Heart right ventricle (tissue), 16 donors: ENCODE measurements at regions not wholly inside any gene's neighbourhood (a gene's known extent, or its start where the extent isn't known, plus 50 kb on each side); places are given as distances from the start of the nearest gene placed in this dataset.

ENCODE experiments used
- ATAC-seq, 8 donors: fragments of 200-7000 bp; cut with Tn5 transposase; one replicate each; pipeline ENCODE4 v1.9.1; 2020; ENCODE audit warnings: mild to moderate bottlenecking in 8 of 8, moderate library complexity in 8 of 8, moderate number of reproducible peaks in 1 of 8
- DNase-seq, 2 donors: peaks; one replicate each; pipeline ENCODE4 v3.0.0-alpha.2; 2020
- H3K27ac ChIP-seq, 10 donors: fragments of 200-600 bp; sonication (generic) in 2 of 10; one replicate each; pipeline versions ENCODE4 v1.5.0 to v1.8.0; 2020 to 2022; ENCODE audit warnings: mild to moderate bottlenecking in 3 of 10
- H3K27me3 ChIP-seq, 7 donors: fragments of 200-600 bp; one replicate each; pipeline ENCODE4 v1.8.0; 2021 to 2022; ENCODE audit warnings: mild to moderate bottlenecking in 2 of 7
- H3K36me3 ChIP-seq, 9 donors: fragments of 200-600 bp; sonication (generic) in 1 of 9; one replicate each; pipeline versions ENCODE4 v1.5.0 to v1.8.0; 2020 to 2022; ENCODE audit warnings: mild to moderate bottlenecking in 2 of 9
- H3K4me1 ChIP-seq, 9 donors: fragments of 200-600 bp; sonication (generic) in 1 of 9; one replicate each; pipeline versions ENCODE4 v1.5.0 to v1.8.0; 2020 to 2022; ENCODE audit warnings: mild to moderate bottlenecking in 4 of 9
- H3K4me3 ChIP-seq, 10 donors: fragments of 200-600 bp; sonication (generic) in 2 of 10; one replicate each; pipeline versions ENCODE4 v1.5.0 to v1.8.0; 2020 to 2022; ENCODE audit warnings: mild to moderate bottlenecking in 7 of 10, moderate library complexity in 2 of 10
- H3K9me3 ChIP-seq, 11 donors: fragments of 200-600 bp in 10 of 11; sonication (generic) in 2 of 11; one replicate each; pipeline versions ENCODE4 v1.5.0 to v1.8.0; 2013 to 2022; ENCODE audit warnings: mild to moderate bottlenecking in 2 of 11, control low read depth in 1 of 11, moderate library complexity in 1 of 11
- CTCF ChIP-seq, 9 donors: fragments of 200-600 bp; sonication (generic) in 2 of 9; IDR thresholded peaks; one replicate each; pipeline versions ENCODE4 v1.5.0 to v1.8.0; 2021 to 2022; ENCODE audit warnings: antibody characterized with exemption in 9 of 9, mild to moderate bottlenecking in 5 of 9, moderate library complexity in 1 of 9
- WGBS, 2 donors: extraction: QIAGEN DNeasy Blood & Tissue Kit; methylation state at CpG; one replicate each; pipeline ENCODE4 v1.1.7; 2013; ENCODE audit warnings: inconsistent platforms in 1 of 2; 5-methylcytosine and 5-hydroxymethylcytosine counted together
- intact Hi-C, 10 donors: fragments of 100-400 bp; cut with DNase I; formaldehyde crosslinking; loops; one replicate each; pipeline versions ENCODE4 v1.11.1 to v1.14.2; 2022
- donor health status: Arrhythmogenic right ventricular cardiomyopathy.
- donor health status: ischemic (EF 13 %, LVEDD 7.1; RV severe dilation, severe dysfunction).
- donor health status: healthy with polysubstance abuse.
- donor health status: DM: no; HTN: yes; CAD: no.
- donor health status: DM: no; HTN: no; CAD: no.
- donor health status: ischemic (EF 25% LVEDD 6.9; RV normal size, moderate dysfunction).
- donor health status: ischemic (EF 25% LVEDD 5.7; RV mildly dilated, moderate dysfunction).
- donor health status: healthy.
- donor health status: DM: yes; HTN: yes; CAD: no.
- donor health status: Ischemic cardiomyopathy.
- donor health status: ischemic (EF 35%, LVEDD 5.7; RV mildly dilated, moderate dysfunction).
- donor health status: nonischemic (EF 11% LVEDD 7.7; RV severe dilation, severe dysfunction).
- donor health status: DM: yes; HTN: yes; CAD: no.
- donor health status: PGD.
- donor health status: ischemic (EF 29% LVEDD 5.4; RV normal size, mild dysfunction).
- donor health status: nonischemic (EF 23%, LVEDD 6.1; RV moderate dilation, normal function).

- H3K4me3 ChIP-seq: no peak overlapping the region
- intact Hi-C loops: no loop called here
- no peaks in the 10 kb centered on the region for H3K4me1 ChIP-seq
- H3K27me3 ChIP-seq: no peaks in the 10 kb centered on the region
- DNase-seq (no peak), ATAC-seq (no peak)
- no peaks in the 10 kb centered on the region for H3K9me3 ChIP-seq
- 48 to 50% methylated on average over 1 of the region's 1 CpG for WGBS, 2 donors
- TF ChIP-seq CTCF (IDR thresholded peaks at IDR 0.05): no peak
- H3K27ac ChIP-seq: no peak overlapping the region
- H3K36me3 ChIP-seq: no peaks in the 10 kb centered on the region
These were observed 363.1 kb upstream of the PLSCR5 start for GRCh38 chr3:146968204-146968651.

GRCh38 chr3:146967783-146968182 lies 362.6 kb upstream of the PLSCR5 start:
- TF ChIP-seq CTCF (IDR thresholded peaks at IDR 0.05): no peak

GRCh38 chr3:146966124-146966523 lies 361.0 kb upstream of the PLSCR5 start:
- Histone ChIP-seq H3K27me3 (no peaks in the 10 kb centered on the region), H3K9me3 (peaks cover 0 to 5% (median 0%) of the 10 kb centered on the region in 11 donors), H3K27ac (no peak overlapping the region), H3K4me1 (no peaks in the 10 kb centered on the region), H3K4me3 (no peak overlapping the region), H3K36me3 (no peaks in the 10 kb centered on the region)
- TF ChIP-seq CTCF (IDR thresholded peaks at IDR 0.05): no peak
- DNase-seq (no peak), ATAC-seq (no peak)
- intact Hi-C loops: no loop called here
- 80 to 84% methylated on average over 3 of the region's 3 CpGs for WGBS, 2 donors

More at GRCh38 chr3:146967783-146968182, 362.6 kb upstream of the PLSCR5 start:
- intact Hi-C loops: no loop called here
- H3K27ac ChIP-seq: no peak overlapping the region
- no peak overlapping the region for H3K4me3 ChIP-seq
- H3K9me3 ChIP-seq: no peaks in the 10 kb centered on the region
- ATAC-seq: no peak
- H3K36me3 ChIP-seq: no peaks in the 10 kb centered on the region
- H3K4me1 ChIP-seq: no peaks in the 10 kb centered on the region
- DNase-seq: no peak
- no peaks in the 10 kb centered on the region for H3K27me3 ChIP-seq

GRCh38 chr3:146953511-146953981 lies 348.4 kb upstream of the PLSCR5 start:
- 44 to 47% methylated on average over 3 of the region's 3 CpGs for WGBS, 2 donors
- Histone ChIP-seq H3K27me3 (no peaks in the 10 kb centered on the region), H3K27ac (no peak overlapping the region), H3K4me3 (no peak overlapping the region), H3K36me3 (no peaks in the 10 kb centered on the region), H3K4me1 (no peaks in the 10 kb centered on the region), H3K9me3 (no peaks in the 10 kb centered on the region)
- ATAC-seq (no peak), DNase-seq (no peak)
- intact Hi-C loops: no loop called here
- TF ChIP-seq CTCF (IDR thresholded peaks at IDR 0.05): no peak
